ENCODE measurements at regions not wholly inside any gene's neighbourhood (a gene's known extent, or its start where the extent isn't known, plus 50 kb on each side); places are given as distances from the start of the nearest gene placed in this dataset.

GRCh38 chr3:21876782-21877181 lies 125.8 kb upstream of the ZNF385D start:
- no peak for TF ChIP-seq CTCF (conservative IDR thresholded peaks at IDR 0.05)
- H3K27ac ChIP-seq: no peak overlapping the region

- no peak overlapping the region for H3K27ac ChIP-seq
- TF ChIP-seq CTCF (conservative IDR thresholded peaks at IDR 0.05): no peak
These were observed 126.3 kb upstream of the ZNF385D start for GRCh38 chr3:21877214-21877754.

- H3K27ac ChIP-seq: no peak overlapping the region
- no peak for TF ChIP-seq CTCF (conservative IDR thresholded peaks at IDR 0.05)
These were observed 128.3 kb upstream of the ZNF385D start for GRCh38 chr3:21879184-21879886.

GRCh38 chr3:21888656-21889055 lies 137.6 kb upstream of the ZNF385D start:
- H3K27ac ChIP-seq: no peak overlapping the region
- TF ChIP-seq CTCF (conservative IDR thresholded peaks at IDR 0.05): no peak

GRCh38 chr3:21889166-21889565 lies 138.2 kb upstream of the ZNF385D start:
- no peak for TF ChIP-seq CTCF (conservative IDR thresholded peaks at IDR 0.05)
- no peak overlapping the region for H3K27ac ChIP-seq

- no peak for TF ChIP-seq CTCF (conservative IDR thresholded peaks at IDR 0.05)
- H3K27ac ChIP-seq: no peak overlapping the region
These were observed 141.1 kb upstream of the ZNF385D start for GRCh38 chr3:21892104-21892503.

GRCh38 chr3:21893242-21893641 lies 142.2 kb upstream of the ZNF385D start:
- TF ChIP-seq CTCF (conservative IDR thresholded peaks at IDR 0.05): no peak
- H3K27ac ChIP-seq: no peak overlapping the region
